GM12878 (cell line): ENCODE measurements at regions not wholly inside any gene's neighbourhood (a gene's known extent, or its start where the extent isn't known, plus 50 kb on each side); places are given as distances from the start of the nearest gene placed in this dataset.

Experiments
- ATAC-seq: fragments of 200-7000 bp; cut with Tn5 transposase; 3 replicates; pipeline ENCODE4 v1.9.1; 2020; ENCODE audit warnings: mild to moderate bottlenecking, moderate library complexity
- BruUV-seq: library from RNA; stranded (reverse); fragments of 400-500 nt; replicated peaks from 2 replicates; lab custom pipeline; 2021; lab: Mats Ljungman, UMichigan
- CTCF ChIA-PET: fragments of 300-600 bp; sonication (Branson Sonifier 250); formaldehyde crosslinking; extraction: SDS; loops from one replicate; lab custom pipeline; 2021; ENCODE audit warnings: inconsistent platforms; lab: Yijun Ruan, JAX
- POLR2A ChIA-PET: fragments of 350-600 bp; formaldehyde crosslinking; extraction: SDS; loops from one replicate; lab custom pipeline; 2021; ENCODE audit warnings: inconsistent platforms; lab: Charles Lee
- RAD21 ChIA-PET: fragments of 300-600 bp; sonication (Branson Sonifier 250); formaldehyde crosslinking; loops from one replicate; lab custom pipeline; 2023; ENCODE audit warnings: antibody characterized with exemption; ENCODE audit not compliant: unreplicated experiment; lab: Charles Lee
- SMC1A ChIA-PET: fragments of 300-600 bp; sonication (Branson Sonifier 250); formaldehyde crosslinking; loops from one replicate; lab custom pipeline; 2023; ENCODE audit not compliant: unreplicated experiment, uncharacterized antibody; lab: Charles Lee
- DNase-seq: peaks from one replicate; pipeline ENCODE4 v3.0.0-alpha.2; 2011; ENCODE audit warnings: low read depth, low spot score
- FAIRE-seq: peaks from 3 replicates; lab custom pipeline; 2011; peaks lifted over from hg19 to GRCh38; lab: Jason Lieb, UNC
- H2AFZ ChIP-seq: 2 replicates; pipeline ENCODE4 v1.6.0; 2011; ENCODE audit warnings: low read depth, low read length, control low read depth; ENCODE audit not compliant: control insufficient read depth
- H3K27ac ChIP-seq: 2 replicates; pipeline ENCODE4 v1.5.1; 2011; ENCODE audit warnings: control low read depth; ENCODE audit not compliant: control insufficient read depth, insufficient read depth
- H3K27me3 ChIP-seq, 2 experiments: replicated peaks in 1 of 2; 2 replicates each; pipeline versions ENCODE4 v1.6.0 to v1.6.1; 2011; ENCODE audit warnings: low read length in 1 of 2; ENCODE audit not compliant: control insufficient read depth in 2 of 2, insufficient read depth in 2 of 2
- H3K36me3 ChIP-seq, 2 experiments: 2 replicates each; pipeline ENCODE4 v1.5.1; 2011; ENCODE audit warnings: low read length in 1 of 2; ENCODE audit not compliant: control insufficient read depth in 2 of 2, insufficient read depth in 2 of 2
- H3K4me1 ChIP-seq: 2 replicates; pipeline ENCODE4 v1.6.1; 2011; ENCODE audit warnings: mild to moderate bottlenecking, low read length, moderate library complexity, mixed read lengths; ENCODE audit not compliant: control insufficient read depth, insufficient read depth
- H3K4me2 ChIP-seq: 2 replicates; pipeline ENCODE4 v1.6.0; 2011; ENCODE audit warnings: control low read depth; ENCODE audit not compliant: control insufficient read depth, insufficient read depth
- H3K4me3 ChIP-seq: fragments of 200-600 bp; sonication (generic); 2 replicates; pipeline ENCODE4 v1.5.1; 2016
- H3K79me2 ChIP-seq: 2 replicates; pipeline ENCODE4 v1.6.0; 2011; ENCODE audit warnings: low read length; ENCODE audit not compliant: control insufficient read depth, insufficient read depth
- H3K9ac ChIP-seq: 2 replicates; pipeline ENCODE4 v1.8.0; 2011; ENCODE audit warnings: low read length, control low read depth, mixed read lengths; ENCODE audit not compliant: control insufficient read depth, insufficient read depth
- H3K9me3 ChIP-seq: replicated peaks from 3 replicates; pipeline ENCODE4 v1.5.1; 2011; ENCODE audit warnings: mild to moderate bottlenecking, low read length; ENCODE audit not compliant: control insufficient read depth, insufficient read depth
- H4K20me1 ChIP-seq: 2 replicates; pipeline ENCODE4 v1.6.0; 2011; ENCODE audit not compliant: control insufficient read depth, insufficient read depth
- BACH1 ChIP-seq: fragments of 450-650 bp; IDR thresholded peaks from 2 replicates; pipeline ENCODE4 v1.6.1; 2017; ENCODE audit warnings: mild to moderate bottlenecking, borderline replicate concordance
- CBX3 ChIP-seq: fragments of 200-600 bp; sonication (generic); IDR thresholded peaks from 2 replicates; pipeline ENCODE4 v1.6.1; 2016; ENCODE audit warnings: low read depth, borderline replicate concordance
- CREM ChIP-seq: IDR thresholded peaks from 2 replicates; pipeline ENCODE4 v1.6.1; 2014; ENCODE audit warnings: antibody characterized with exemption, low read depth
- E2F8 ChIP-seq: fragments of 450-650 bp; IDR thresholded peaks from 2 replicates; pipeline ENCODE4 v1.6.1; 2018; ENCODE audit warnings: mild to moderate bottlenecking, low read depth, moderate library complexity; ENCODE audit not compliant: partially characterized antibody
- GABPA ChIP-seq: IDR thresholded peaks from 2 replicates; pipeline ENCODE4 v1.6.1; 2014; ENCODE audit warnings: antibody characterized with exemption, low read depth, mild to moderate bottlenecking, inconsistent platforms
- HDAC2 ChIP-seq: fragments of 200-600 bp; sonication (generic); IDR thresholded peaks from 2 replicates; pipeline ENCODE4 v1.6.1; 2017
- MEF2A ChIP-seq: IDR thresholded peaks from 2 replicates; pipeline ENCODE4 v1.6.1; 2011; ENCODE audit warnings: low read depth, mild to moderate bottlenecking, low read length, moderate library complexity; ENCODE audit not compliant: insufficient read depth
- NFYB ChIP-seq: IDR thresholded peaks from 2 replicates; pipeline ENCODE4 v1.6.1; 2011; ENCODE audit warnings: low read depth, mild to moderate bottlenecking, low read length, improper control_type of control experiment, moderate library complexity; ENCODE audit not compliant: insufficient read depth
- PML ChIP-seq: IDR thresholded peaks from 2 replicates; pipeline ENCODE4 v1.6.1; 2012; ENCODE audit warnings: low read length, inconsistent platforms
- RAD51 ChIP-seq: fragments of 450-650 bp; IDR thresholded peaks from 2 replicates; pipeline ENCODE4 v1.6.1; 2016; ENCODE audit warnings: moderate library complexity, mild to moderate bottlenecking, inconsistent platforms
- RCOR1 ChIP-seq: conservative IDR thresholded peaks from 2 replicates; pipeline ENCODE4 v1.6.1; 2012; ENCODE audit warnings: low read depth, low read length, improper control_type of control experiment
- ZNF207 ChIP-seq: fragments of 450-650 bp; IDR thresholded peaks from 2 replicates; pipeline ENCODE4 v1.6.1; 2014; ENCODE audit warnings: antibody characterized with exemption, mild to moderate bottlenecking, borderline replicate concordance
- ZNF592 ChIP-seq: fragments of 450-650 bp; IDR thresholded peaks from 2 replicates; pipeline ENCODE4 v1.6.1; 2017; ENCODE audit warnings: mild to moderate bottlenecking, moderate library complexity
- ZZZ3 ChIP-seq: IDR thresholded peaks from 2 replicates; pipeline ENCODE4 v1.6.1; 2011; ENCODE audit warnings: low read depth; ENCODE audit not compliant: control insufficient read depth, insufficient read length
- WGBS: methylation state at CpG from one replicate; pipeline ENCODE4 v1.1.6; 2016; ENCODE audit warnings: low lambda C conversion rate; ENCODE audit not compliant: insufficient replicate concordance, insufficient coverage; ENCODE audit errors: missing lambda C conversion rate; 5-methylcytosine and 5-hydroxymethylcytosine counted together
- in situ Hi-C: fragments of 300-500 bp; cut with MboI; formaldehyde crosslinking; loops from 9 replicates; pipeline ENCODE4 v1.14.3; 2018; ENCODE audit warnings: mixed read lengths
- intact Hi-C: fragments of 100-400 bp; cut with micrococcal nuclease; formaldehyde crosslinking; loops from one replicate; pipeline ENCODE4 v1.14.2; 2022; ENCODE audit not compliant: unreplicated experiment

GRCh38 chr2:7847321-7847720 is 834.5 kb upstream of the ID2 start:
- no peaks in the 10 kb centered on the region for H3K79me2 ChIP-seq
- no peaks in the 10 kb centered on the region for H3K9me3 ChIP-seq
- ChIA-PET RAD21 (interaction anchor here (0.7 to 1.8 kb wide), 4 partner anchors 11 to 93 kb away, joined by 3 to 6 read pairs (median 4); no protein-coding TSS in a partner anchor), CTCF (interaction anchor here (1.4 to 1.8 kb wide), 2 partner anchors 9 to 63 kb away, joined by 3 read pairs; no protein-coding TSS in a partner anchor), POLR2A (interaction anchor here (0.6 to 0.9 kb wide), 2 partner anchors 9 to 561 kb away, joined by 3 to 4 read pairs; no protein-coding TSS in a partner anchor), SMC1A (interaction anchor here (0.6 to 2.8 kb wide), 11 partner anchors 10 to 461 kb away, joined by 3 to 25 read pairs (median 3); no protein-coding TSS in a partner anchor)
- TF ChIP-seq ZNF592, result no peak
- TF ChIP-seq NFYB, result no peak
- TF ChIP-seq CBX3, result no peak
- no peak for TF ChIP-seq ZZZ3
- TF ChIP-seq E2F8, result no peak
- no peak for TF ChIP-seq HDAC2
- TF ChIP-seq RCOR1, result no peak
- TF ChIP-seq BACH1, result no peak
- no peak for TF ChIP-seq GABPA
- no peak for TF ChIP-seq CREM
- no peak for TF ChIP-seq PML
- TF ChIP-seq MEF2A, result no peak
- no peak for TF ChIP-seq RAD51
- TF ChIP-seq ZNF207, result no peak
- no peak overlapping the region for H3K27ac ChIP-seq
- intact Hi-C loops (no loop called here), in situ Hi-C loops (no loop called here)
- DNase-seq (no peak), ATAC-seq (peak; percentile 21), FAIRE-seq (no peak)
- H3K4me3 ChIP-seq, result no peak overlapping the region
- no TSS peak for BruUV-seq
- H4K20me1 ChIP-seq, result no peaks in the 10 kb centered on the region
- H2AFZ ChIP-seq, result peak overlapping the region; percentile 1; the same call in 1 of the 2 replicates
- H3K9ac ChIP-seq, result no peak overlapping the region
- peaks cover 6% of the 10 kb centered on the region; the same call in 1 of the 2 replicates for H3K4me1 ChIP-seq
- WGBS, result 54% methylated on average over 4 of the region's 4 CpGs
- no peak overlapping the region for H3K4me2 ChIP-seq
- no peaks in the 10 kb centered on the region for H3K36me3 ChIP-seq
- H3K27me3 ChIP-seq, result no peaks in the 10 kb centered on the region
